ENCODE measurements at regions not wholly inside any gene's neighbourhood (a gene's known extent, or its start where the extent isn't known, plus 50 kb on each side); places are given as distances from the start of the nearest gene placed in this dataset.
"Not testable (repeated sequence)": the region's sequence is repeated elsewhere in the genome, so short reads cannot be mapped to it uniquely, and the experiment has no call there.

DNA sequence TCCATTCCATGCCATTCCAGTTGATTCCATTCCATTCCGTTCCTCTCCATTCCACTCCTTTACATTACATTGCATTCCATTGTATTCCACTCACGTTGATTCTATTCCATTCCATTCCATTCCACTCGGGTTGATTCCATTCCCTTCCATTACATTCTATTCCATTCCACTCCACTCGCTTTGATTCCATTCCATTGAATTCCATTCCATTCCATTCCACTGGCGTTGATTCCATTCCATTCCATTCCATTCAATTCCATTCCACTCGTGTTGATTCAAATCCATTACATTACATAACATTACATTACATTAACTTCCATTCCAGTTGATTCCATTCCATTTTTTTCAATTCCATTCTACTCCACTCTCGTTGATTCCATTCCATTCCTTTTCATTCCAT is 1142.8 kb downstream of the RPIA start:
- no peak for DNase-seq

DNA sequence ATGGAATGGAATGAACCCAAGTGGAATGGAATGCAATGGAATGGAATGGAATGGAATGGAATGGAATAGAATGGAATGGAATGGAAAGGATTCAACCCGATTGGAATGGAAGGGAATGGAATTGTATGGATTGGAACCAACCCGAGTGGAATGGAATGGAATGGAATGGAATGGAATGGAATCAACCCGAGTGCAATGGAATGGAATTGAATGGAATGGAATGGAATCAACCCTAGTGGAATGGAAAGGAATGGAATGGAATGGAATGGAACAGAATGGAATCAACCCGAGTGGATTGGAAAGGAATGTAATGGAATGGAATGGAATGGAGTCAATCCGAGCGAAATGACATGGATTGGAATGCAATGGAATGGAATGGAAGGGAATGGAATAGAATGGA is 1144.9 kb downstream of the RPIA start:
- DNase-seq = not testable (repeated sequence)

DNA sequence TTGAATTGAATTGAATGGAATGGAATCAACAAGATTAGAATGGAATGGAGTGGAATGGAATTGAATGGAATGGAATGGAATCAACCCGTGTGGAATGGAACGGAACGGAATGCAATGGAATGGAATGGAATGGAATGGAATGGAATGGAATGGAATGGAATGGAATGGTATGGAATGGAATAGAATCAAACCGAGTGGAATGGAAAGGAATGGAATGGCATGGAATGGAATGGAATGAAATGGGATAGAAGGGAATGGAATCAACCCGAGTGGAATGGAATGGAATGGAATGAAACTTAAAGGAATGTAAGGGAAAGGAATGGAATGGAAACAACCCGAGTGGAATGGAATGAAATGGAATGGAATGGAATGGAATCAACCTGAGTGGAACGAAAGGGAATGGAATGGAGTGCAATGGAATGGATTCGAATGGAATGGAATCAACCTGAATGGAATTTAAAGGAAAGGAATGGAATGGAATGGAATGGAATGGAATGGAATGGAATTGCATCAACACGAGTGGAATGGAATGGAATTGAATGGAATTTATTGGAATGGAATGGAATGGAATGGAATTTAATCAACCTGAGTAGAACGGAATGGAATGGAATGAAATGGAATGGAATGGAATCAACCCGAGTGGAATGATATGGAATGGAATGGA is 1146.6 kb downstream of the RPIA start:
- DNase-seq = no peak

DNA sequence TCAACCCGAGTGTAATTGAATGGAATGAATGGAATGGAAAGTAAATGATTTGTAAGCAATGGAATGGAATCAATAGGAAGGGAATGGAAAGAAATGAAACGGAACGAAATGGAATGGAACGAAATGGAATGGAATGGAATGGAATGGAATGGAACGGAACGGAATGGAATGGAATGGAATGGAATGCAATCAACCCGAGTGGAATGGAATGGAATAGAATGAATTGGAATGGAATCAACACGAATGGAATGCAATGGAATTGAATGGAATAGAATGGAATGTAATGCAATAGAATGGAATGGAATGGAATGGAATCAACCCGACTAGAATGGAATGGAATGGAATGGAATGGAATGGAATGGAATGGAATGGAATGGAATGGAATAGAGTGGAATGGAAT is 1148.7 kb downstream of the RPIA start:
- DNase-seq = not testable (repeated sequence)

DNA sequence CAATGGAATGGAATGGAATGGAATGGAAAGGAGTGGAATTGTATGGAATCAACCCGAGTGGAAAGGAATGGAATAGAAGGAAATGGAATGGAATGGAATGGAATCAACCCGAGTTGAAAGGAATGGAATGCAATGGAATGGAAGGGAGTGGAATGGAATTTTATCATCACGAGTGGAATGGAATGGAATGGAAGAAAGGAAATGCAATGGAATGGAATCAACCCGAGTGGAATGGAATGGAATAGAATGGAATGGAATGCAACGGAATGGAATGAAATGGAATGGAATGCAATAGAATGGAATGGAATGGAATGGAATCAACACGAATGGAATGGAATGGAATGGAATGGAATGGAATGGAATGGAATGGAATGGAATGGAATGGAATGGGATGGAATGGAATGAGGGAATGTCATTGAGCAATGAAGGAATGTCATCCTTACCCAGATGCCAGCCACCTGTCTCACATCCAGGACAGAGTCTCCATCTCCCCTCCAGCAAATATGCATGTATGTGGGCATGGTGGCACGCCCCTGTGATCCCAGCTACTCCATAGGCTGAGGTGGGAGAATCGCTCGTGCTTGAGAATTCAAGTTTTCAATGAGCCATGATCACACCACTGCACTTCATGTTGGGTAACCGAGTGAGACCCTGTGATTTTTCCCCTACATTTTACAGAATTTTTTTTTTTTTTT is 1149.5 kb downstream of the RPIA start:
- not testable (repeated sequence) for DNase-seq

DNA sequence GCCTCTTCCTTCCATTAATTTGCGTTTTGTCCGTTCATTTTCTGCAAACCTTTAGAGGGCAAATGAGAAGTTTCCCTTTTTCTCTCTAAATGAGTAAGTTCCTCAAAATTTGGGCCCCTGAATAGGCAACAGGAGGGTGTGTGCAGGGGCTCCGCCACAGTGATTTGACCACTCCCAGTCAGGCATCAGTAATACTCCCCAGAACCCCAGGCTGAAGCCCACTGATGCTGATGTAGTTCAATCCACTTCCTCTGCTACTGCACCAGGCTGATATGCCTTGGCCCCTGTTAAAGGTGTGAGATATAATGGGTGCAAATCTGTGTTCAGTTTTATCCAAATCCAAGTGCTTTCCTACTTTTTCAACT is 1150.0 kb downstream of the RPIA start:
- DNase-seq = no peak

DNA sequence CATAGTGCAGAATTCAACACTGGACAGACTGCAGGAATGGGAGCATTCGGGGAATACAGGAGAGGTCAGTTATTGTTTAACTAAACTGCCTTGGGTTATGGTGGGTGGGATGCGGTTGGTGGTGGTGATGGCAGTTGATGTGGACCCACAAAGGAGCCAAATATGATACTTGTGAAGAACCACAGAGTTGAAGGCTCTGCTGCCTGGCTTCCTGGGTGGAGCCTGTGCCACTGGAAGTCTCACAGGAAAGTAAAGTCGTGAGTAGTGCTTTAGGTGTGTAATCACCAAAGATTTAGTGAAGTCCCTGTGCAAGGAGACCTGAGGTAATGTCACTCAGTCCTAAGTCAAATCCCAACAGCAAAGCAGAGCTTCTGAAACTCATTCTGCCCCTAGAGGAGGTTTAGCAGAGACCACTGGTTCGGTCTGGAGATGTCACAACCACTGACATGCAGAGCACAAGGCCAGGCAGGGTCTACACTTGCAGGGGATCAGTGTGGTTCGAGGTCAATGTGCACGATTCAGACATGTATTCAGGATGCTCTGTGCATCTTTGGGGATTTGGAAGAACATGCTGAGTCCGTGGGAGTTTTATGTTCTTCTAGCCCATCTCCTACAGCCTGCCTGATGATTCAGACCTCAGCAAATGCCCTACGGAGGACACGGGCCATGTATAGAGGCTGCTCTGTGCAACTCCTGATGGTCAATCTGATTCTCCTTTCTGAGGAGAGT is 1150.9 kb downstream of the RPIA start:
- DNase-seq = no peak

DNA sequence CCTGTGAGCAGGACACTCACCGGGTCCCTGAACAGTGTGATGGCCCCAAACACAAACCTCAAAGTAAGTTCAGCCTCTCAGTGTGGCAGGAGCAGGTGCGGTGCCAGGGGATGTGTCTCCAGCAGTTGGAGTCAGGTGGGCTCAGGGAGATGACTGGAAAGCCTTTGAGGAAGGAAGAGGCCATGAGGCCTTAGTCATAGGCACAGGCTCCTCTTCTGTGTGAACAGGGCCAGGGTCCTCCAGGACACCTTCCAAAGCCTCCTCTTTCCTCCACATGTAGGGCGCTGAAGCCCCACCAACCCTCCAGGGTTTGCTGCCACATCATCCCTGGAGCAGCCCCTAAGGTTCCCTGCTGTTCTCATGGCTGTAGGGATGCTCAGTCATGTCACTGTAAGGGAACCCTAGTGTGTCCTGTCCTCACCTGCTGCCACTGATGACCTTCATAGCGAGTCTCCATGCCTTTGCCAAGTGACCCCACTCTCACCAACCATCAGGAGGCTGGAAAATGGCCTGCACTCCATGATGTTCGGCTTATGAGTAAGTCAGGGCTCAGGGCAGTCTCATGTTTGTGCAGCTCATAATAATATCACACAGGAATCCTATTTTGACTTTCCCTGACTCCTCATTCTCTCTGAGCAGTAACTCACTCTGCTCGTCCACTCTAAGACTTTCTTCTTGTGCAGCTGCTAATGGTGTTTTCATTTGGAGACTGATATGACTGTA is 1152.9 kb downstream of the RPIA start:
- no peak for DNase-seq

DNA sequence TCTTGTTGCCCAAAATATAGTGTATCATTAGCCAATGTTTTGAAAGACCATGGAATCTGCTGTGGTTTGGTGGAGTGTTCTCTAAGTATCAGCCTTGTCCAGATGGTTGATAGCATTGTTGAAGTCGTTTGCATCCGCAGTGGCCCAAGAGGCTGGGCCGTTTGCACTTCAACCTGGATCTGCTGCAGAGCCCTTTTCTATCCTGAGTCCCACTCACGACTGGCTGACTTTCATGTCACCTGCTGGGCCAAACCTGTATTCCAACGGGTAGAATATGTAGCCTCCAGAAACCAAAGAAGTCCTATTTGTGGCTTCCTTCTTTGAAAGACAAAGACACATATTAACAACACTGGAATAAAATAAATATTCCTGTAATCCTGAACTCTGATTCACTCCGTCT is 1154.1 kb downstream of the RPIA start:
- DNase-seq = no peak

DNA sequence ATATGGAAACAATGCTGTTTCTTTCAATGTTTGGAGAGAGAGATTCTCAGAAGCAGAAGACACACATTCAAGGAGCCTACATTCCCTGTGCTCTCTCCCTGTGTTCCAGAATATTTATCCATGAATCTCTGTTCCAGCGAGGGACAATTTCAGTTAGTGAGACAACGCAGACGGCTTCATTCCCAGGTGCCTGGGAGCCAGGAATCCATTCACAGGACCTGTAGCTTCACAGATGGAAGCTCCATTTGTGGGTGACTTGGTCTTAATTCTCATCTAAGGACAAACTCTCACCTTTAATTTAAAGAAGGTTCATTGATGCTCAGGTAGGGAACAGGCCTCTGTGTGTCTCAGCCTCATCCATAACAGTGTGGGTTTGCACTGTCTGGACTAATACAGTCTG is 1156.6 kb downstream of the RPIA start:
- no peak for DNase-seq

DNA sequence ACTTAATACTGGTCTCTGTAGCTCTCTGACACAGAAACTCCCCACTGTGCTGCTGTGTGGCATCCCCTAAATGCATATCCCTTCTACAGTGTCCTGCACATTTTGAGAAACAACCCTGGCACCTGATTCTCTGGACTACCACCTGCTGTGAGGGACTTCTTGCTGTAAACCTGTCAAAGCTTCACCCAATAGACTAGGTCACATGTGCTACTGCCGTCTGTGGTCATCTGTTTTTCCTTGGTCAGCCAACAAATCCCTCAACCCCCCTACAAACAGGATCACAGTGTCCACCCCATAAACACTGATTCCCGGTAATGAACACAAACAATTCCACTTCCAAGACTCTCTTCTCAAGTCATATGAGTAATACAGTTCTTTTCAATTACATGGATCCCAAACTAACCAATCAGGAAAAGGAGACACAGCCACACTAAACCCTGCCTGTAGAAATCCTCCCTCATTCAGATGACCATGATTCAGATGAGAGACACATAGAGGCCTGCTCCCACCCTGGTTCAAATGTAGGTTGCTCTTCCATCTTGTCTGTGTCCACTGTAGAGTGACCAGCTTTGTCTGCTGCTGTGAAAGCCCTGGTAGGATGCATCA is 1157.4 kb downstream of the RPIA start:
- no peak for DNase-seq

DNA sequence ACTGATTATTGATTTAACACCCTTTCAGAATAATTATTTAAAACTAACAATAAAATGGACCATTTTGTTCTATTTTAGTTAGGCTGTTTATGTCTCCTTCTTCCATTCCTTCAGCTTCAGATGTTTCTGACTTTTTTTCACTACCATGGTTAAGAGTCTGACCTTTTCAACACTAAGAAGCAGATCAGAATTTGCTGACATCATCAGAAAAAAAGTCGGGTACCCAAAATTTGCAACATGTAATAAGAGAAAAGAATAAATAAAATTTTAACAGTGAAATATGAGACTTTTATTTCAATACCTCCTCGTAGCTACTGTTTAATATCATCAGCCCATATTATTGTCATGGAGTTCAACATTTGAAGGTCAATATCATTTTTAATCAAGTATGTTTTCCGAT is 1158.3 kb downstream of the RPIA start:
- no peak for DNase-seq

DNA sequence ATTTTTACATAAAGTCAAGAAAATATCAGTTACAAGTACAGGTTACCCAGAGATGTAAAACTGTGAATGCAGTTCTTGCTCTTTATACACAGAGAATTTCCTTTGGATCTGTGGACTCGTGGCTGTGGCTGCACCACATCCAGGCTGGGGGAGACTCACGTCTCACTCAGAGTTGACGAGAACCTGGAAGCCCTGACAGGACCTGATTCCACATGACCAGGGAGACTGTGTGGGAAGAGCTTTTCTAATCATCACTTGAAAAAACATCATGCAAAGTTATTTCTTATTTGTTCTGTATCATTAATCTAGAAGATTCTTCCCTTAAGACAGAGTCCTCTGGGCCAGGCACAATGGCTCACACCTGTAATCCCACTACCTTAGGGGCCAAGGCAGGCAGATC is 1159.0 kb downstream of the RPIA start:
- DNase-seq = no peak

DNA sequence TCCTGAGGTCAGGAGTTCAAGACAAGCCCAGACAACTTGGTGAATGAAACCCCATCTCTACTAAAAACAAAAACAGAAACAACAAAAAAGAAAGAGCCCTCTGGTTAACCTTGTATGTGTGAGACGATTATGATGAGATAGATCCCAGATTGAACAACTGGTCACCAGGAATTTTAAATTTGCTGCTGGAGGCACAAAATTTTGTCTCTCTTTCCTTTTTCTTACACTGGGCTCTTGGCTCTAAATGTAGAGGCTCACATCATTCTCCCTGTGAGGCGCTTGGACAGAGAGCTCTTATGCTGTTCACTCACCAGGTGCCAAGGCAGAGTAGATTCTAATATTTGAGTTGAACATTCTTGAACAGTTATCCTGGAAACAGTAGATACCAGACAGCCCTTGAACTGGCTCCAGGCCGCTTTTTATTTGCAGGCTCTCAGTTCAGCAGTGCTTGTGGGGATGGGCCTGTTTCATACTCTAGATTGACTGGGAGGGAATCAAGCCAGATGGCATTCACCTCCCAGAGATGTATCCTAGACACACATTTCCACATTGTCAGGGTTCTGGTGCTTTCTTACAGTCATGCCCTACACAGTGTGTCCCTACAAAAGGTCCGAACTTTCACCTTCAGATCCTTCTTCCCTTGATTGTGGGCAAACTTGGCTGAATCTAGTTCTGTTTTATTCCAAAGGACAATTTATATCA is 1159.6 kb downstream of the RPIA start:
- no peak for DNase-seq

DNA sequence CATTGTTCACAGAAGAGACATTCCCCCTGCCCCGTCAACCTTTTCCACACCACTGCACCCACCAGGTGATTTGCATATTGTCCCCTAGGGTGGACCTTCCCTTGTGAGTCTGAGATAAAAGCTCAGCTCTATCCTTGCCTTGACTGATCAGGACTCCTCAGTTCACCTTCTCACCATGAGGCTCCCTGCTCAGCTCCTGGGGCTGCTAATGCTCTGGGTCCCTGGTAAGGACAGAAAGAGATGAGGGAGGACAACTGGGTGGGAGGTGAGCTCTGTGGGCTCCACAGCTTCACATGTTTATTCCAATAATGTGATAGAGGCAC is 1160.1 kb downstream of the RPIA start:
- no peak for DNase-seq

DNA sequence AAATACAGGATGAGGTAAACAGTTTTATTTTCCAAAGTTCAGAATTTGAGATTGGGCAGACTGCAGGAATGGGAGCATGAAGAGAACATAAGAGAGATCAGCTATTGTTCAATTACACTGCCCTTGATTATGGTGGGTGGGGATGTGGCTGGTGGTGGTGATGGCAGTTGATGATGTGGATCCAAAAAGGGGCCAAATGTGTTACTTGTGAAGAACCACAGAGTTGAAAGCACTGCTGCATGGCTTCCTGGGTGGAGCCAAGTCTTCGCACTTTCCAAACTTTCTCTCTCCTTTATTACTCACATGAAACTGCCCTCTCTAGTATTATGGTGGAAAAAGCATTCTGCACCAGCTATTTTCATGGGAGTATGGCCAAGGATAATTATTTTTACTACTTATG is 1162.0 kb downstream of the RPIA start:
- not testable (repeated sequence) for DNase-seq

DNA sequence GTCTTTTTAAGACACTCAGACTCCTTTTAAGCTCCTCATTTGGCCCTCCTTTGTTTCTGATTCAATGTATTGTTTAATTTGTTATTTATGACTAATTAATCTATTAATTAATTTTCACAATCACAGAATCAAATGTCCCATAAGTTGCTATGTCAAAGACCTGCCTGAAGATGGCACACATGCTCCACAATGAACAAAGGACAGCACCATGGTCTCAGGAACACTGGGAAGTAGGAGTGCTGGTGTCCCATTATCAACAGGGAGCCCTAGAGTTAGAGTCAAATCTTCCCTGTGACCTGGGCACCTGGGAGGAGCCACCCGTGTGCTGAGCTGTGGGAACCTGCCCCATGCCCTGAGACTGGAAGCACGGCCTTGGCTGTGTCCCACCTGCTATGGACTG is 1164.3 kb downstream of the RPIA start:
- not testable (repeated sequence) for DNase-seq

DNA sequence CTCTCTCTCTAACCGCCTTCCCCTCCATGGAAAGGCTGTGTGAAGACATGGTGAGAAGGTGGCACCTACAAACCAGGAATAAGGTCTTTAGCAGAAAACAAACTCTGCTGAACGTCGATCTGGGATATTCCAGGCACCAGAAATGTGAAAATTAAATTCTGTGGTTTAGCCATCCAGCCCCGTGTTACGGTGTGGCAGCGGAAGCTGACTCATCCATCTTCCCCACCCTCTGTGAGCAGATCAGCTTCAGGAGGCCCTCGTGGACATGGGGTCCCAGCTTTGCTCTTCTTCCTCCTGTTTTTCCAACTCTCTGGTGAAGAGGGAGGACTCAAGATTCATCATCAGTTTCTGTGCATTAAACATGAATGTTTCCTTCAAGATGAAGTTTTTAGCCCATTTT is 1164.8 kb downstream of the RPIA start:
- not testable (repeated sequence) for DNase-seq

DNA sequence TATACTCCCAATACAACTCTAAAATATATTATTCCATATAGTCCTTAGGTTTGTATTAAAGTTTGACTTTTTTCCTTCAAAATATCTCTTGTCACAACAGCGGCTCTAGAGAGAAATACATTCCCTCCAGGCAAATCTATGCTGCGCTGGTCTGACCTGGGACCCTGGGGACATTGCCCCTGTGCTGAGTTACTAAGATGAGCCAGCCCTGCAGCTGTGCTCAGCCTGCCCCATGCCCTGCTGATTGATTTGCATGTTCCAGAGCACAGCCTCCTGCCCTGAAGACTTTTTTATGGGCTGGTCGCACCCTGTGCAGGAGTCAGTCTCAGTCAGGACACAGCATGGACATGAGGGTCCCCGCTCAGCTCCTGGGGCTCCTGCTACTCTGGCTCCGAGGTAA is 1170.7 kb downstream of the RPIA start:
- DNase-seq = not testable (repeated sequence)

DNA sequence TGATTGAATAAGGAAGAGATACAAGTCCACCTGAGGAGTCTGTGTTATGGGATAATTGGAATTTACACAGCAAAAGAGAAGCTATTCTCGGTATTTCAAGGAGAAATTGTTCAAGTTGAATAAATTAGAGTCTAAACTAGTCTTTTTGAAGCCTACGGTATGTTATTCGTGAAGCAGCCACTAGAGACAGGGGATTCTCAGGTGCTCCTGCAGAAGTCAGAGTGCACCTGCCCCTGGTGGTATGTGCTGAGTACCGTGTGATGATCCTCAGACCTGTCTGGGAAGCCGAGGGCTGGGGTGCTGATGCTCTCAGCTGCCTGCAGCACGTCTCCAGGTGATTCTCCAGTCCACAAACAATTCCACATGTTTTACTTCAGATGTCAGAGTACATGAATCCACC is 1171.7 kb downstream of the RPIA start:
- not testable (repeated sequence) for DNase-seq

DNA sequence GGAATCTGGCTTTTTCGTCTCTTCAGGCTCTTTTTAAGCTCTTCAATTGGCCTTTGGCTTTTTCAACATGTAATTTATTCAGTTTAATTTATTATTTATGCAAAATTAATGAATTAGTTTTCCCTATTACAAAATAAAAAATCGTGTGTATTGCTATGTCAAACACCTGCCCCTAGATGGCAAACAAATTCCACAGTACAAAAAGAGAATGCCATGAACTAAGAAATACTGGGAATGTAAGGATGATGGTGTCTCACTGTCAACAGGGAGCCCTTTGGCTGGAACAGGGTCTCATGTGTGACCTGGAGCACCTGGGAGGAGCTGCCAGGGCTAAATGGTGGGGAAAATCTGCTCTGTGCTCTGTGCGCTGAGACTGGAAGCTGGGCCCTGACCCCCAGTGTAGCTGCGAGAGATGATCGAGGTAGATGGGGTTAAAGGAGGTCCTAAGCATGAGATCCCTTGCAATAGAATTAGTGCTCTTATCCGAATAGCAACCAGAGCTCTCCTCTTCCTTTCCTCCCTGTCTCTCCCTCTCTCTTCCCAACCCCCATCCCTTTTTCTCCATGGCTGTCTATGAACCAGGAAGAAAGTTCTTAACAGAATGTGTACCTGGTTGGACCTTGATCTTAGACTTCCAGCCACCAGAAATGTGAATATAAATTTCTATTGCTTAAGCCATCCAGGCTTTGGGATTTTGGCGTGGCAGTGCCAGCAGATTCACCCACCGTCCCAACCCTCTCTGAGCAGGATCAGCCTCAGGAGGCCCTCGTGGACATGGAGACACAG is 1183.5 kb downstream of the RPIA start:
- not testable (repeated sequence) for DNase-seq

DNA sequence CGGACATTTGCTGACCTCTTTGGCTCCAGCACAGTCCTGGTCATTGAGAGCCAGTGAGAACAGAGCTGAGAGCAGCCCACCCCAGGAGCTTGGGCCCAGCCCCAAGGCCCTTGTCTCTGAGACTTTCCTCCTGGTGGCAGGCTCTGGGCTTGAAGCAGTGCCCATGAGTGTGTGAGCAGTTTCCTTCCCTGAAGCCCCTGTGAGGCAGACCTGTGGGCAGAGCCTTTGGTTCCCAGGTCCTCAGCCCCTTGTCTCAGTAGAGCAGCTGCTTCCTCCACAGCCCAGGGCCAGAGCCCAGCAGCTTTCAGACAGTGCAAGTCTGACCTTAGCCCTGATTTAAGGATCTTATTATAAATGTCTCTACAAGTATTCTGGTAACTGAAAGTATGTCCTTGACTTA is 1185.0 kb downstream of the RPIA start:
- DNase-seq = not testable (repeated sequence)

Data from NCI-H1105 (cell line).